HG03558 (cell line): ENCODE measurements at regions not wholly inside any gene's neighbourhood (a gene's known extent, or its start where the extent isn't known, plus 50 kb on each side); places are given as distances from the start of the nearest gene placed in this dataset.
"Not testable (repeated sequence)": the region's sequence is repeated elsewhere in the genome, so short reads cannot be mapped to it uniquely, and the experiment has no call there.

Experiments
- ATAC-seq: cut with Tn5 transposase; IDR thresholded peaks from one replicate; pipeline ENCODE4 v1.9.1; 2021; ENCODE audit warnings: moderate number of reproducible peaks; ENCODE audit not compliant: unreplicated experiment; ENCODE audit errors: extremely low read depth

DNA sequence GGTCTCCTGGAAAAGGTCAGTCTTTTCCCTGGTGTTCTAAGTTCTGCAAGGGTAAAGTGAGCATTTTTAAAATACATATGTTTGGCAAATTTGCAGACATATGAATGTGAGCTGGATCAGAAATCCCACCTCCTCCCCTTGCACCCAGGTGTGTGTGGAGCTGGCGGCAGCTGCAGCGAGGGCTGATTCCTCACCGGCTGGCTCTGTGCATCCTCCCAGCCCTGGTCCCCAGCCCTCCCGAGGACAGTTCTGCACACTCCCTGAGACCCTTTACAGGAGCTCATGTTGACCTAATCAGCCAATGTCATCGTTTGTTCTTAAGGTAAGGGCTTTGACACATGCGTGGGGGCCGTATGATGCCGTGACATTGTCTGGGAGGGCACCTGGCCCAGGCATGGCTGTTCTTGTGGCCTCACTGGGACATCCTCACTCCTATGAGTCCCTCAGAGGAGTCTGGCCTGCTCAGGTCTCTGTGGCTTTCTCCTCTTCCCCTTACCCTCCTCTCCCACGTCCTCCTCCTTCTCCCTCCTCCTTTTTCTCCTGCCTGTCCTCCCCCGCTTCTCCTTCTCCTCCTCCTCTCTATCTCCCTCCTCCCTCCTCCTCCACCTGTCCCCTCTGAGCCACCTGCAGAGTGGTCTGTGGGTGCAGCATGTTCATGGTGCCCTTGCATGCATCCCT is 289.2 kb upstream of the SFSWAP start:
- no peak for ATAC-seq

GRCh38 chr12:131422187-131422520 is 288.7 kb upstream of the SFSWAP start:
- no peak for ATAC-seq

- ATAC-seq, result no peak
Observed at GRCh38 chr12:131422744-131423143, 288.1 kb upstream of the SFSWAP start.

GRCh38 chr12:131424270-131424669 is 286.6 kb upstream of the SFSWAP start:
- ATAC-seq, result no peak

DNA sequence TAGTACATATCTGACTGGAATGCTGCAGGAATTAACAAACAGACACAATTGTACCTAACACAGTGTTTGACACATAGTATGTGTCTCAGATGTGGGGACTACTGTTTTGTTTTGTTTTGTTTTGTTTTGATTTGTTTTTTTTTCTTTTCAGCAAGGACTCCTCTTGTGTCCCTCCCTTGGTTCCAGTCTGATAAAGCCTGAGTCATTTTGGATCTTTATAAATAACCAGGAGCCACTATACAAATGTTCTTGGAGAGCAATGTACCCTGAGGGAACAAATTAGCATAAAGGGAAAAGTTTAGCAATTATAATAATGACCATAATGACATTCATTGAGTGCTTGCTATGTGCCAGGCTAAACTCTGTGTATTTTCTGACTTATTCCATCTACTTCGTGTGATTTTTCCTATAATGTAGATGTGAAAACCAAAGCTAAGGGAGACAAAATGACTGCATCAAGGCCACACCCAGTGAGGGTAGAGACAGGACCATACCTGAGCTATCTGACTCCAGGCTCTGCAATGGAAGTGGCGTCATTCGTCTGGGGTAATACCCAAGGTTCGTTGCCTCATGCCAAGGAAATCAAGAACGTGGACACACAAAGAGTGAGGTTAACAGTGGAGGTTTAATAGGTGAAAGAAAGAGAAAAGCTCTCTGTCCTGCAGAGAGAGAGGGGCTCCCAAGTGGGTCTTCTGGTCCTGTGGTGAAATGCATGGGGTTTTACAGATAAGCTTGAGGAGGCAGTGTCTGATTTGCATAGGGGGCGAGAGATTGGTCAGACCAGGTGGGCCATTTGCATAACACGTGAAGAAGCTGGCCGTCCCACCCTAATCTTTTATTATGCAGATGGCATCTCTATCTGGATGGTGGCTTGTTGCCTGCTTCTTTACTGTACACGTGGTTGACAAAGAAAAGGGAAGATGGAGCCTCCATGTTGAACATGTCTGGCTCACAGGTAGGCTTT is 285.5 kb upstream of the SFSWAP start:
- no peak for ATAC-seq

GRCh38 chr12:131428091-131428685 is 282.7 kb upstream of the SFSWAP start:
- no peak for ATAC-seq

GRCh38 chr12:131429221-131429620 is 281.7 kb upstream of the SFSWAP start:
- not testable (repeated sequence) for ATAC-seq

DNA sequence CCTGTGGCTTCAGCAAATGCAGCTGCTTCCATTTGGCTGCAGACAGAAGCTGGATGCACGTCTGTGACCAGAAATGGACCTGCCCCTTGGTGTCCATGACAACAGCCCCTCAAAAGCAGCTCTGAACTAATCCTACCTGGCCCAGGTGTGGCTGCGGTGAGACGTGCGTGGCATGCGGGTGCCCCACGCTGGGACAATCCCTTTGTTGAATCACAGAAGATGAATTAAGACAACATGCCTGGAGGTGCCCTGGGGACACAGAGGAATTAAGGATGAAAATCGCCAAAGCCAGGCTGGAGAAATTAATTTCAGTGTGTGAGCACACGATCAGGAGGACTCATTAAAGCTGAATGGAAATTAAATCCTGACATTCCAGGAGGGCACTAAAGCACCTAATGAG is 281.2 kb upstream of the SFSWAP start:
- ATAC-seq, result not testable (repeated sequence)

GRCh38 chr12:131430158-131430742 is 280.6 kb upstream of the SFSWAP start:
- no peak for ATAC-seq

DNA sequence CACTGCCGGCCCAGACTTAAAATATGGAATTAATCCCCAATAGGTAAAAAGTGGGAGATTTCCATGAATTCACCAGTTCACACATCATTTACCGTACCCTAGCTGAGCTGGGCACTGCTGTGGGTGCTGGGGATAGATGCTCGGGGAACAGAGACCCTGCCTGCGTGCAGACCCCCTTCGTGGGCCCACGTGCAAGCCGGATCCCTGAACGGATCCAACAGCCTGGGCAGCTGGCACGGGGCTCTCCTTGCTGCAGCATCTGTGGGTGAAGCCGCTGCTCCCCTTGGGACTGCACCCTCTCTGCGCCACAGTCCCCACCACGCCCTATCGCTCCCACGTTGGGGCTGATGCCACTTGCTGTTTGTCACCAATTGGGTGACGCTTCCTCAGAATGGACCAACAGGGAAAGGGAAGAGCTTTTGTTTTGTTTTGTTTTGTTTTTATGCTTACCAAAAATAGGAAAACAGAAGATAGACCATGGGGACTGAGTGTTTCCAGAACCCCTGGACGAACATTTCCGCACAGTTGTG is 279.7 kb upstream of the SFSWAP start:
- not testable (repeated sequence) for ATAC-seq

DNA sequence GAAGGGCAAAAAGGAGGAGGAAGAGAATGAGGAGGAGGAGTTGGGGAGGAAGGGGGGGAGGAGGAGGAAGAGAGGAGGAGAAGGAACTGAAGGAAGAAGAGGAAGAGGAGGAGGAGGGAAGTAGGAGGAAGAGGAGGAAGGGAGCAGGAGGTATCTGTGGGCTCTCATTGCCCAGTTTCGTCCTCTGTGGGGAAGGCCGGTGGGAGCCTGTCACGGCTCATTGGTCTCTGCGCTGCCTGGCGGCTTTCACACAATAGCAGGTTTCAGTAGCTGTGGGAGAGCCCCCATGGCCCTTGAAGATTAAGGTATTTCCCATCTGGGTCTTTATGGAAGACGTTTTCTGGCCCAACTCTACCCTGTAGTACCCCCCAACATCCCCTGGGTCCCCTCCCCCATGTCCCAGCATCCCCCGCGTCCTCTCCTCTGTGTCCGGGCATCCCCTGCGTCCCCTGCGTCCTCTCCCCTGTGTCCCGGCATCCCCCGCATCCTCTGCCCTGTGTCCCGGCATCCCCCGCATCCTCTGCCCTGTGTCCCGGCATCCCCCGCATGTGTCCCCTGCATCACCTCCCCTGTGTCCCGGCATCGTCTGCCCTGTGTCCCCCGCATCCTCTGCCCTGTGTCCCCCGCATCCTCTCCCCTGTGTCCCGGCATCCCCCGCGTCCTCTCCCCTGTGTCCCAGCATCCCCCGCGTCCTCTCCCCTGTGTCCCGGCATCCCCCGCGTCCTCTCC is 278.2 kb upstream of the SFSWAP start:
- no peak for ATAC-seq

DNA sequence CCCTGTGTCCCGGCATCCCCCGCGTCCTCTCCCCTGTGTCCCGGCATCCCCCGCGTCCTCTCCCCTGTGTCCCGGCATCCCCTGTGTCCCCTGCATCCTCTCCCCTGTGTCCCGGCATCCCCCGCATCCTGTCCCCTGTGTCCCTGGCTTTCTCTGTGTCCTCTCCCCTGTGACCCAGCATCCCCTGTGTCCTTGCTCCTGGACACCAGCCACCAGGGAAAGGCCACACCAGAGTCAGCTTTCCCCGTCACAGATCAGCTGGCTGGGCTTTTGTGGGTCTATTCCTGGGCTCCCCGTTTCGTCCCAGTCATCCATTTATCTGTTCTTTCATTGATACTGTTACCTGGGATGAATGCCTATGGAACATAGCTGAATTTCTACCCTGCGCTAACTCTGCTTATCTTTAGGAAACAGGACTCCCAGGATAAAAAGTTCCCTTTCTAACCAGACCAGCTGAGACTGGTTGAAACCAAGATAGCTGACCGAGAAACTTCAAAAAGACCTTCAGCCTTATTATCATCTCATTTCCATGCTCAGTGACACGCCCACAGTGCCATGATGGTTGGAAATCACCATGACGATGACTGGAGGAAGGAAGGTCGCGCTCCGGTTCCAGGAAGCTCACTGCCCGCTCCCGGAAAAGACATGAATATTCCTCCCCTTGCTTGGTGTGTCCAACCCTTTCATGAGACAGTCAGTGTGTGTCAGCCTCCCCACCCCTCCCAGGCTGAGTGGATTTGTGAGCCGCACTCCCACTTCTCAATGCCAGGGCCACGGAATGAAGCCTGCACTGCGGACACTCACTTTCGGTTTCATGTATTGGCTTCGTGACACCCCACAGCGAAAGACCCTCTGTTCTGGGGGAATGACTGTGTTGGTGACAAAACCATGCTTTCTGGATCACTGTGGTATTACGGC is 276.4 kb upstream of the SFSWAP start:
- no peak for ATAC-seq

GRCh38 chr12:131436922-131437705 is 273.8 kb upstream of the SFSWAP start:
- no peak for ATAC-seq

- no peak for ATAC-seq
Observed at GRCh38 chr12:131437706-131438492, 273.0 kb upstream of the SFSWAP start.

- not testable (repeated sequence) for ATAC-seq
Observed at GRCh38 chr12:131438493-131438835, 272.4 kb upstream of the SFSWAP start.

DNA sequence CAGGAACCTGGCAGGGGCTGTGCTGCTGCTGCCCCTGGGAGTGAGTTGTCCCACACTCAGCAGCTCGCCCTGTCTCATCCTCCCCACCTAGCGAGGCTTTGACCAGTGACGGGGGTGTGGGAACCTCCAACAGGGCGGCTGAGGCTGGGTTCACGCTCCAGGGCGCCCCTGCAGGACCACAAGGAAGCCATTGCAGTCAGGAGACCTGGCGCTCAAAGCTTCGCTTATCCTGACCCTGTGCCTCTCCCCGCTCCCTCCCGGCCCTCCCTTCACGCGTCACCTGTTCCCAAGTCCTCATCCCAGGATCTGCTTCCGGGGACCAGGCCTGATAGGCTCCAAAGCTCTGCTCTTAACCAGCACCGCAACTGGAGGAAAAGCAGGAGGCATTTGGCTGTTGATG is 272.0 kb upstream of the SFSWAP start:
- no peak for ATAC-seq

- not testable (repeated sequence) for ATAC-seq
Observed at GRCh38 chr12:131439752-131440151, 271.1 kb upstream of the SFSWAP start.
